HG03025 (cell line): ENCODE measurements at regions not wholly inside any gene's neighbourhood (a gene's known extent, or its start where the extent isn't known, plus 50 kb on each side); places are given as distances from the start of the nearest gene placed in this dataset.
"Not testable (repeated sequence)": the region's sequence is repeated elsewhere in the genome, so short reads cannot be mapped to it uniquely, and the experiment has no call there.

Experiments used
- ATAC-seq: cut with Tn5 transposase; IDR thresholded peaks from one replicate; pipeline ENCODE4 v1.9.1; 2021; ENCODE audit warnings: mild to moderate bottlenecking, moderate library complexity; ENCODE audit not compliant: unreplicated experiment, low FRiP score

DNA sequence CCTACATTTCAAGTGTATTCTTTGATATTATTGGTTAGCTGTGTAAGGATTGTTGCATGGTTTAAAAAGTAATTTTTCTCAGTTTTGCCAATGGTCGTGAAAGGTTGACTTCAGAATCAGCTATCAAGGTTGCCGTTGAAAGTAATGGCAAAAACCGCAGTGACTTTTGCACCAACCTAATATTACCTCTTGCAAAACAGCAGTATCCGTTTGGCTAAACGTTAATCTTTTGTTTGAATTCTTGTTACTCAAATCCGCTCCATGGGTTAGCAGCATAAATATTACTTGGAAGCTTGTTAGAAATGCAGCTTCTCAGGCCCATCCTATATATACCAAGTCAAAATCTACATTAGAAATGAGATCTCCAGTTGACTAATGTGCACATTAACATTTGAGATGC is 141.6 kb upstream of the PRSS12 start:
- ATAC-seq: not testable (repeated sequence)

DNA sequence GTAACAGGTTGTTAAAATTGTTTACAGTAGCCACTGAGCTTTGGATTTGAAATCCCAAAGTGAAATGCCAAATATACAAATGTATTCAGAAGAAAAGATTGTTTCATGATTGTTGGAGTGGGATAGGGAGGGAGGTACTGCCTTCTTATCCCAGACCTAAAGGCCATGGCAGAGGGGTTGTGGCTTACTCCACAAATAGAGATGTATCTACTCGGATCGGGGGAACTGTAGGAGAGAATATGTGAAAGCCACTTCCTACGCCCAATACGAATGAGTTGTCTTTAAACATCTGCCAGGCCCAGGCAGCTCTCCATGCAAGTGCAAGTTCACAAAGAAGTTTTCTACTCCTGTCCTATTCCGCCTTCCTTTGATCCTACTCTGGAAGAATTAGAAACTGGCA is 150.2 kb upstream of the PRSS12 start:
- not testable (repeated sequence) for ATAC-seq

DNA sequence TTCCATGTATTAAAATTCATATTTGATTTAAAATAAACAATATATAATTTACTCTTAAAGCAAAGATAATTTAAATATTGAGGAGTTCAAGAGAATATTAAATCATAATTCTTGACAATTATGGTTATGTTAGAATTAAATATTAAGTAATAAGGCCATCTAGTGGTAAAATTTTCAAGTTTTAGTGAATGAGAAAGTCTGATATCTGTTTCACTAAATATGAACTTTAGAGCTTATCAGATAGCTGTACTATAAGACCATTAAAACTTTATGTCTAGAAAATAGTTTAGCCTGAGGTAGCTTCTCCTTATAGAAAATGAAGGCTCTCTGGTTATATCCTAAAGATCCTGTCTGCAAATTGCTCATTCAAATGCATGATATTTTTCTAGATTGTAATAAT is 152.1 kb upstream of the PRSS12 start:
- not testable (repeated sequence) for ATAC-seq

GRCh38 chr4:118505491-118505890 is 152.7 kb upstream of the PRSS12 start:
- not testable (repeated sequence) for ATAC-seq

- ATAC-seq: not testable (repeated sequence)
Measured at GRCh38 chr4:118512870-118513269, 160.1 kb upstream of the PRSS12 start.

GRCh38 chr4:118514332-118514731 is 161.5 kb upstream of the PRSS12 start:
- not testable (repeated sequence) for ATAC-seq

- not testable (repeated sequence) for ATAC-seq
Measured at GRCh38 chr4:118516107-118516506, 163.3 kb upstream of the PRSS12 start.

DNA sequence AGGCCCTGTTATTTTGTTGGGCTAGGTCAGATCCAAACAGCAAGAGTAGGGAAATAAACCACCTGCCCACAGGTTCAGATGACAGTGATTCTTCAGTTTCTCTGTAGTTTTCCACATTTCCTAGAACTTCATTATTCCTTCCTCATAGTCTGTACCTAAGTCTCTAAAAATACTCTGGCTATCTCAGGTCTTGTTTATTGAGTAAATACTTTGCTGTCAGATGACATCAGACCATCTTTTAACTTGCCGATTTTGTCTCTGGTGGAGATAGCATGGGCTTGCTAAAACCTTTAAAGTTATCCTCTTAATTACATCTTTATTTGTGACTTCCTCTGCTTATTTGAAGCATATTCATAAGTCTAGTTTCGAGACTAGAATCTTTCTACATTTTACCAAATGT is 155.1 kb upstream of the METTL14 start:
- not testable (repeated sequence) for ATAC-seq

- ATAC-seq: not testable (repeated sequence)
Measured at GRCh38 chr4:118531947-118532346, 153.2 kb upstream of the METTL14 start.

DNA sequence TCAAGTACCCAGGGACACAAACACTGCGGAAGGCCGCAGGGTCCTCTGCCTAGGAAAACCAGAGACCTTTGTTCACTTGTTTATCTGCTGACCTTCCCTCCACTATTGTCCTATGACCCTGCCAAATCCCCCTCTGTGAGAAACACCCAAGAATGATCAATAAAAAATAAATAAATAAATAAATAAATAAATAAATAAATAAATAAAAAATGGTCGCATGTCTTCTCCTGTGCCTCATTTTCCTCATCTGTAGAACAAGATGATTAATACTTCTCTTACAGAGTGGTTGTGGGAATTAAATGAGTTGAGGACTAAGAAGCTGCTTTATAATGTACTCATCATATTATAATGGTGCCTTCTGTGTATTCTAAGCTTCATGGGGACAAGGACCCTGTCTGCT is 149.4 kb upstream of the METTL14 start:
- not testable (repeated sequence) for ATAC-seq

DNA sequence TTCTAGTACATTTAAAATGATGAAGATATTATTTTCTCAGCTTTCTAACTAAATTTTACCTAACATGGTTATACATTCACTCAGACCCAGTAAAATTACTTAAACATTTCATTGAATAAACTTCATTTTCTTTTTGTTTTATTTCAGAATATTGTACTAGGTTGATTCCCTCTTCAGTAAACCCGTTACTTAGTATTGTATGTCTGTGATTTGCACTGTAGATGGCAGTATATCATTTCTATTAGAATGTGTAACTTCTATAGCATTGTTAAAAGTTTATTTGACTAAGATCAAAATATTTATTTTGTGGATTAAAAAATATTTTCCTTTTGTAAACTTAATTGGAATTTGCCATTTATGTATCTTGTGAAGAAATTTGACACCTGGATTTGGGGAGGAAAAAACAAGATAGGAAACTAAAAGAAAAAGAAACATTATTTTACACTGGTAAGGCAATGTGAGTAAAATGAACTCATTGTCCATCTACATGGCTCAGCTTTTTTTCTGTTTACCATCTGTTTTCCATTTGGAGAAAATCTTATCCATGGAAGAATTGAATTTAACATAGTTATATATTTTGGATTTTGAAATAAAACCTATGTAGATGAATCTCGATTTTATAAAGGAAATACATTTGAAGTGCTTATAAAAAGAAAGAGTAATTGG is 145.6 kb upstream of the METTL14 start:
- not testable (repeated sequence) for ATAC-seq

DNA sequence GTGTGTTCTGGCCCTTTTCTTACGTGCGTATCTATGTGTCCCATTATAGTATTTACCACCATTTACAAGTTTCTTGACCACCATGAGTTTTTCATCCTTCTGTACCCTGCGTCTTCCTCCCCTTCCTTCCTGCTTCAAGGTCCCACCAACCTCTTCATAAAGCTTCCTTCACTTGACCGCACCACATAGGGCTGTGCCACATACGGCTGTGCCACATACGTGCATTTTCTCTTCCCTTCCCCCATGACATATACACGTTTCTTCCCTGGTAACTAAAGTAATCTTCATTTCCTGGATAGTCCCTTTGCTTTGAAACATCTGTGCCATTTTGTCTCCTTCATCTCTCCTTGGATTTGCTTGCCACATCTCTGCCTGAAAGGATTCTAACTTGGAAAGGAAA is 128.6 kb upstream of the METTL14 start:
- ATAC-seq: not testable (repeated sequence)

GRCh38 chr4:118557298-118557851 is 127.8 kb upstream of the METTL14 start:
- ATAC-seq: no peak

DNA sequence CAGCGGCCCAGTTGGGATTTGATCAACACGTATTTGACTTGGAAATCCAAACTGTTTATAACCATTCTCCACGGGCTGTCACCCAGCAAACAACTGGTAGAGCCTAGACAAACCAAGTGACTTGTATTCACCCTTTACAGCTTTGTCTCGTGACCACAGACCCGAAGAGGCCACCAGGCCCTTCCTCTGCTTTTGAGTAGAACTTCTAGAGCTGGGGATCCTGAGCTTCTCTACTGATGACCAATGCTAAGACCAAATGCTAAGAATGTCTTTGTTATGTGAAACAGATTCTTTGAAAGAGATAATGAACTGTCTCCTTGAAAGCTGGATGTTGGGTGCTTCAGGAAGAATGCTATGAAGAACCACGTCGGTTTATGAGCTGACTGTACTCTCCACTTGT is 127.0 kb upstream of the METTL14 start:
- ATAC-seq: not testable (repeated sequence)

DNA sequence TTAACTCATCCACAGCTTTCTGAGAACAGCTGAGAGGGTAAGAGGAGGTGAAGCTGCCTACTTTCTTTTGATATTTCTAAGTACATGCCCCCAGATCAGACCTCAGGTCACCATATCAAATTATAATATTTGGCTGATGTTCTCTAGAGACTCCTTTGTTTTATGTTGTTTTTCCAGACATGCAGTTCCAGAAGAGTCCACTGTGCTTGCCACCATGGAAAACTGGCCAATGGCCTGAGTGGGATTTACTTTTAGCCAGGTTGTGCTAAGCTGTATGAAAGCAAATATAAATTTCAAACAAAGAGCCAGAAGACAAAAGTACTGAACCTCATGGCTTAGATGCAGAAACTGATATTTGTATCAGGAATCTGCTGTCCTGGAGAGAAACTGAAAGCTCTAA is 123.6 kb upstream of the METTL14 start:
- not testable (repeated sequence) for ATAC-seq

GRCh38 chr4:118566003-118566513 is 119.1 kb upstream of the METTL14 start:
- ATAC-seq: not testable (repeated sequence)

DNA sequence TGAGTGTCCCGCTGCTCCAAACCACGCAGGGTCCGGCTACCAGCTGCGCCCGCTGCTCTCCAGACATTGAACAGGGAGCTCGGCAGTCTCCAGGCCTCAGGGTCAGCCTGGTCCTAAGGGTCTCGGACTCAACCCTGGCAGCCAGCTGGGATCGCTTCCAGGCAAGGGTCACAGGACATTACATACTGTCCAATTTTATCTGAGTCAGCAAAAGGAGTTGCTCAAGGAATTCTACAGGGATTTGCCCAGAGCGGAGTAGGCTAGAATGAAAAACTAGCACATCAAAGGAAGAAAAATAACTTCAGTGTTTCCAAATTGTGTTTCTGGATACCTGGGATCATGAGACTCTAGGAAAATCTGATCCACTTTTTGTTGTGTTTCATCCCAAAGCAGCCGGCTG is 112.2 kb upstream of the METTL14 start:
- not testable (repeated sequence) for ATAC-seq

- ATAC-seq: not testable (repeated sequence)
Measured at GRCh38 chr4:118574251-118574913, 110.8 kb upstream of the METTL14 start.

GRCh38 chr4:118575057-118575456 is 110.1 kb upstream of the METTL14 start:
- not testable (repeated sequence) for ATAC-seq

GRCh38 chr4:118575726-118576125 is 109.5 kb upstream of the METTL14 start:
- ATAC-seq: not testable (repeated sequence)

DNA sequence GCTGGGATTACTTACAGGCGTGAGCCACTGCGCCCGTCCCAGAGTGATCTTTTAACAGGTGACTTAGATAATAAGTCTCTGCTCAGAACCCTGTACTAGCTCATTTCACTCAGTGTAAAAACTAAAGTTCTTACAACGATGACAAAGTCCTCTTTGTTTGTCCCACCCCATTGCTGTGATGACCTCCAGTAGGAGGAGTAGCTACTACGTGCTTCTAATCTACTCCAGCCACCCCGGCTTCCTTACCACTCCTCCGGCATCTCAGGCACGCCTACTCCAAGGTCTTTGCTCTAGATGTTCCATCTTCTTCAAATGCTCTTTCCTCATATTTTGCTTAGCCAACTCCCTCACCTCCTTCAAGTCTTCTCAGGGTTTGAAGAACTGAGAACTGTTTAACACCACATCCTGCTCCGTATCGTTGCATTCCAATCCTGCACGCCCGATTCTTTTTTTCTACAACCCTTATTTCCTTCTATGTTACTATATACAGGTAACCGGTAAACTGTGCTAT is 108.4 kb upstream of the METTL14 start:
- ATAC-seq: not testable (repeated sequence)
